Stomach (tissue), 8 donors: ENCODE measurements at regions not wholly inside any gene's neighbourhood (a gene's known extent, or its start where the extent isn't known, plus 50 kb on each side); places are given as distances from the start of the nearest gene placed in this dataset.

Source experiments
- DNase-seq, 2 donors: peaks; one replicate each; pipeline versions ENCODE4 v3.0.0 to v3.0.0-alpha.2; 2013 to 2019
- H3K27ac ChIP-seq, 5 donors: fragments of 200-600 bp in 4 of 5; sonication (generic) in 4 of 5; one replicate each; pipeline ENCODE4 v1.5.1; 2013 to 2019; ENCODE audit warnings: mild to moderate bottlenecking in 1 of 5, moderate library complexity in 1 of 5
- H3K27me3 ChIP-seq, 3 donors: fragments of 200-600 bp; sonication (generic); one replicate each; pipeline ENCODE4 v1.5.1; 2017 to 2019; ENCODE audit warnings: mixed run types in 1 of 3
- H3K36me3 ChIP-seq, 4 donors: fragments of 200-600 bp; sonication (generic); 1 replicate in 3 of 4; 2 replicates in 1 of 4; pipeline ENCODE4 v1.5.1; 2016 to 2019
- H3K4me1 ChIP-seq, 4 donors: fragments of 200-600 bp; sonication (generic); one replicate each; pipeline ENCODE4 v1.5.1; 2016 to 2019
- H3K4me3 ChIP-seq, 4 donors: fragments of 200-600 bp; sonication (generic) in 3 of 4; one replicate each; pipeline ENCODE4 v1.5.1; 2016 to 2019; ENCODE audit warnings: mild to moderate bottlenecking in 1 of 4
- H3K9me3 ChIP-seq, 4 donors: fragments of 200-600 bp; sonication (generic); one replicate each; pipeline ENCODE4 v1.5.1; 2016 to 2019
- EP300 ChIP-seq: sonication (generic); formaldehyde crosslinking; IDR thresholded peaks from one replicate; pipeline ENCODE4 v1.6.1; 2017; ENCODE audit warnings: antibody characterized with exemption
- POLR2A ChIP-seq, 4 donors: fragments of 450-650 bp; IDR thresholded peaks; one replicate each; pipeline ENCODE4 v1.6.1; 2016; ENCODE audit warnings: antibody characterized with exemption in 4 of 4, control low read depth in 2 of 4, mild to moderate bottlenecking in 1 of 4, moderate library complexity in 1 of 4
- POLR2AphosphoS5 ChIP-seq, 3 donors: sonication (generic); formaldehyde crosslinking; IDR thresholded peaks; one replicate each; pipeline ENCODE4 v1.6.1; 2016; ENCODE audit warnings: antibody characterized with exemption in 3 of 3
- WGBS, 5 donors: extraction: QIAGEN DNeasy Blood & Tissue Kit in 3 of 5; methylation state at CpG; one replicate each; pipeline versions ENCODE4 v1.1.5 to v1.1.7; 2013 to 2018; 5-methylcytosine and 5-hydroxymethylcytosine counted together
- intact Hi-C: fragments of 100-400 bp; cut with DNase I; formaldehyde crosslinking; loops from one replicate; pipeline ENCODE4 v1.15.1; 2023; ENCODE audit warnings: low total_unique reads
- TF ChIP-seq, protein P1 (sequence below), 7 experiments: fragments of 450-650 bp in 4 of 7; fragments of 200-600 bp in 3 of 7; sonication (generic) in 3 of 7; IDR thresholded peaks; one replicate each; pipeline ENCODE4 v1.5.1; 2016 to 2019; ENCODE audit warnings: antibody characterized with exemption in 7 of 7, control low read depth in 2 of 7, mild to moderate bottlenecking in 1 of 7
- donor health status: healthy with polysubstance abuse.
- donor health status: Bipolar disorder and iron deficiency.
- donor health status: healthy.

GRCh38 chr4:89528526-89529133, 221.0 kb upstream of the GPRIN3 start:
- 60 to 74% (median 64%) methylated on average over 4 of the region's 4 CpGs for WGBS, 5 donors
- H3K36me3 ChIP-seq: no peaks in the 10 kb centered on the region
- no peaks in the 10 kb centered on the region for H3K9me3 ChIP-seq
- H3K27me3 ChIP-seq: no peaks in the 10 kb centered on the region
- no peak for DNase-seq
- no peaks in the 10 kb centered on the region for H3K4me1 ChIP-seq
- H3K4me3 ChIP-seq: no peak overlapping the region
- intact Hi-C loops: no loop called here
- H3K27ac ChIP-seq: no peak overlapping the region
- TF ChIP-seq EP300 (no peak), POLR2AphosphoS5 (IDR thresholded peaks at IDR 0.05) (no peak), POLR2A (IDR thresholded peaks at IDR 0.05) (no peak)
- TF ChIP-seq, protein P1, sequence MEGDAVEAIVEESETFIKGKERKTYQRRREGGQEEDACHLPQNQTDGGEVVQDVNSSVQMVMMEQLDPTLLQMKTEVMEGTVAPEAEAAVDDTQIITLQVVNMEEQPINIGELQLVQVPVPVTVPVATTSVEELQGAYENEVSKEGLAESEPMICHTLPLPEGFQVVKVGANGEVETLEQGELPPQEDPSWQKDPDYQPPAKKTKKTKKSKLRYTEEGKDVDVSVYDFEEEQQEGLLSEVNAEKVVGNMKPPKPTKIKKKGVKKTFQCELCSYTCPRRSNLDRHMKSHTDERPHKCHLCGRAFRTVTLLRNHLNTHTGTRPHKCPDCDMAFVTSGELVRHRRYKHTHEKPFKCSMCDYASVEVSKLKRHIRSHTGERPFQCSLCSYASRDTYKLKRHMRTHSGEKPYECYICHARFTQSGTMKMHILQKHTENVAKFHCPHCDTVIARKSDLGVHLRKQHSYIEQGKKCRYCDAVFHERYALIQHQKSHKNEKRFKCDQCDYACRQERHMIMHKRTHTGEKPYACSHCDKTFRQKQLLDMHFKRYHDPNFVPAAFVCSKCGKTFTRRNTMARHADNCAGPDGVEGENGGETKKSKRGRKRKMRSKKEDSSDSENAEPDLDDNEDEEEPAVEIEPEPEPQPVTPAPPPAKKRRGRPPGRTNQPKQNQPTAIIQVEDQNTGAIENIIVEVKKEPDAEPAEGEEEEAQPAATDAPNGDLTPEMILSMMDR (IDR thresholded peaks at IDR 0.05): no peak

DNA sequence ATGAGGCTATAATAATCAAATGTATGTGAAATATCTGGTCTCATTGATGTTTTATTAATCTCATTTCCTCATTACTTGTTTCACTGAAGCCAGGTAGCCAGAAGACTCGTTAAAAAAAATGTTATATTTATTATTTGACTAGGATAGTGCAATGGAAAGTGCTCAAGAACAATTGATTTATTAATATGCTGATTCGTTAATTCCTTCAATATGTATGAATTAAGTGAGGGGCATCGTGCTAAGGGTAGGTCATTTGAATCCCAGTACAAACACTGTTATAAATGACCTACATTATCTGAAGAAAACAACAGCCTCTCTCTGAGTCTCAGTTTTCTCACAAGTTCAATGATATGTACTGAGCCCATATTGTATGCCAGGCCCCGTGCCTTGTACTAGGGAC, 214.2 kb upstream of the GPRIN3 start:
- Histone ChIP-seq H3K4me1 (no peaks in the 10 kb centered on the region), H3K4me3 (no peak overlapping the region), H3K27ac (no peak overlapping the region), H3K36me3 (no peaks in the 10 kb centered on the region), H3K9me3 (no peaks in the 10 kb centered on the region), H3K27me3 (no peaks in the 10 kb centered on the region)
- WGBS, 5 donors: 82 to 84% (median 83%) methylated on average over 4 of the region's 4 CpGs
- intact Hi-C loops: no loop called here
- TF ChIP-seq, protein P1 (IDR thresholded peaks at IDR 0.05): no peak
- TF ChIP-seq POLR2AphosphoS5 (IDR thresholded peaks at IDR 0.05) (no peak), EP300 (no peak), POLR2A (IDR thresholded peaks at IDR 0.05) (no peak)
- DNase-seq: no peak

GRCh38 chr4:89519771-89520320, 212.2 kb upstream of the GPRIN3 start:
- WGBS, 5 donors: 90 to 96% (median 94%) methylated on average over 3 of the region's 3 CpGs
- no peak for DNase-seq
- H3K4me1 ChIP-seq: no peaks in the 10 kb centered on the region
- H3K36me3 ChIP-seq: no peaks in the 10 kb centered on the region
- H3K9me3 ChIP-seq: no peaks in the 10 kb centered on the region
- no peaks in the 10 kb centered on the region for H3K27me3 ChIP-seq
- TF ChIP-seq EP300: no peak
- no peak for TF ChIP-seq POLR2AphosphoS5 (IDR thresholded peaks at IDR 0.05)
- TF ChIP-seq, protein P1 (IDR thresholded peaks at IDR 0.05): no peak
- TF ChIP-seq POLR2A (IDR thresholded peaks at IDR 0.05): no peak
- no peak overlapping the region for H3K27ac ChIP-seq
- H3K4me3 ChIP-seq: no peak overlapping the region
- intact Hi-C loops: no loop called here

GRCh38 chr4:89518259-89518658, 210.7 kb upstream of the GPRIN3 start:
- WGBS, 5 donors: 88 to 95% (median 92%) methylated on average over 4 of the region's 4 CpGs
- no peak for DNase-seq
- intact Hi-C loops: no loop called here
- Histone ChIP-seq H3K27ac (no peak overlapping the region), H3K9me3 (no peaks in the 10 kb centered on the region), H3K27me3 (no peaks in the 10 kb centered on the region), H3K4me1 (no peaks in the 10 kb centered on the region), H3K36me3 (no peaks in the 10 kb centered on the region), H3K4me3 (no peak overlapping the region)
- TF ChIP-seq POLR2AphosphoS5 (IDR thresholded peaks at IDR 0.05) (no peak), EP300 (no peak), POLR2A (IDR thresholded peaks at IDR 0.05) (no peak)
- TF ChIP-seq, protein P1 (IDR thresholded peaks at IDR 0.05): no peak
